HL-60 (cell line): ENCODE measurements at regions not wholly inside any gene's neighbourhood (a gene's known extent, or its start where the extent isn't known, plus 50 kb on each side); places are given as distances from the start of the nearest gene placed in this dataset.

Experiments
- DNase-seq, 2 experiments: peaks; one replicate each; pipeline ENCODE4 v3.0.0-alpha.2; 2010 to 2020; ENCODE audit warnings: low read depth in 1 of 2, low spot score in 1 of 2
- H3K27ac ChIP-seq: fragments of 250-450 bp; sonication (Bioruptor Pico); replicated peaks from 2 replicates; pipeline ENCODE4 v1.5.1; 2020; ENCODE audit warnings: mild to moderate bottlenecking, moderate library complexity
- H3K27me3 ChIP-seq: fragments of 250-450 bp; sonication (Bioruptor Pico); 2 replicates; pipeline ENCODE4 v1.5.1; 2021; ENCODE audit warnings: mild to moderate bottlenecking, moderate library complexity; ENCODE audit not compliant: insufficient read depth, poor library complexity, severe bottlenecking
- H3K4me3 ChIP-seq: replicated peaks from 2 replicates; pipeline ENCODE4 v1.5.1; 2011; ENCODE audit warnings: mild to moderate bottlenecking, control low read depth, low read length; ENCODE audit not compliant: insufficient read depth
- GABPA ChIP-seq: IDR thresholded peaks from 2 replicates; pipeline ENCODE4 v1.6.1; 2012; ENCODE audit warnings: low read depth
- POLR2AphosphoS5 ChIP-seq: IDR thresholded peaks from 2 replicates; pipeline ENCODE4 v1.6.1; 2012; ENCODE audit warnings: low read depth
- REST ChIP-seq: IDR thresholded peaks from 2 replicates; pipeline ENCODE4 v1.6.1; 2012; ENCODE audit warnings: low read depth; ENCODE audit not compliant: insufficient replicate concordance
- SPI1 ChIP-seq: IDR thresholded peaks from 2 replicates; pipeline ENCODE4 v1.6.1; 2012; ENCODE audit warnings: low read depth, mild to moderate bottlenecking, borderline replicate concordance
- TF ChIP-seq, protein P1 (sequence below): IDR thresholded peaks from one replicate; pipeline ENCODE4 v1.5.1; 2011; ENCODE audit warnings: low read length, control low read depth, inconsistent platforms; ENCODE audit not compliant: insufficient read depth

DNA sequence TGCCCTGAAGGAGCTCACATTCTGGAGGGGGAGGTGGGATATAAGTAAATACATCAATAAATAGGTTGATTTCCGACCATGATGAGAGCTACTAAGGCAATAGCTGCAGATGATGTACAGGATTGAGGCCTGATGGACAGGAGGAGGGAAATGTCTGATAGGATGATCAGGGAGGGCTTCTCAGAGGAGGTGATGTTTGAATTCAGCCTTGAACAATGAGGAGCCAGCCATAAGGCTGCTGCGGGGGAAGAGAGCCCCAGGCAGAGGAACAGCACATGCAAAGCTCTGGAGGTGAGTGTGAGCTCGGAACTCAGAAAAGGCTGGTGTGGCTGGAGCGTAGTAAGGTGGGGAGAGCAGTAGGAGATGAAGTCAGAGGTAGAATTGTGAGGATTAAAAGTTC lies 411.7 kb downstream of the PTPRU start:
- TF ChIP-seq, protein P1, sequence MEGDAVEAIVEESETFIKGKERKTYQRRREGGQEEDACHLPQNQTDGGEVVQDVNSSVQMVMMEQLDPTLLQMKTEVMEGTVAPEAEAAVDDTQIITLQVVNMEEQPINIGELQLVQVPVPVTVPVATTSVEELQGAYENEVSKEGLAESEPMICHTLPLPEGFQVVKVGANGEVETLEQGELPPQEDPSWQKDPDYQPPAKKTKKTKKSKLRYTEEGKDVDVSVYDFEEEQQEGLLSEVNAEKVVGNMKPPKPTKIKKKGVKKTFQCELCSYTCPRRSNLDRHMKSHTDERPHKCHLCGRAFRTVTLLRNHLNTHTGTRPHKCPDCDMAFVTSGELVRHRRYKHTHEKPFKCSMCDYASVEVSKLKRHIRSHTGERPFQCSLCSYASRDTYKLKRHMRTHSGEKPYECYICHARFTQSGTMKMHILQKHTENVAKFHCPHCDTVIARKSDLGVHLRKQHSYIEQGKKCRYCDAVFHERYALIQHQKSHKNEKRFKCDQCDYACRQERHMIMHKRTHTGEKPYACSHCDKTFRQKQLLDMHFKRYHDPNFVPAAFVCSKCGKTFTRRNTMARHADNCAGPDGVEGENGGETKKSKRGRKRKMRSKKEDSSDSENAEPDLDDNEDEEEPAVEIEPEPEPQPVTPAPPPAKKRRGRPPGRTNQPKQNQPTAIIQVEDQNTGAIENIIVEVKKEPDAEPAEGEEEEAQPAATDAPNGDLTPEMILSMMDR = no peak
- TF ChIP-seq GABPA (no peak), REST (no peak), SPI1 (no peak), POLR2AphosphoS5 (no peak)
- Histone ChIP-seq H3K4me3 (no peak overlapping the region), H3K27ac (no peak overlapping the region), H3K27me3 (no peaks in the 10 kb centered on the region)
- no peak for DNase-seq

DNA sequence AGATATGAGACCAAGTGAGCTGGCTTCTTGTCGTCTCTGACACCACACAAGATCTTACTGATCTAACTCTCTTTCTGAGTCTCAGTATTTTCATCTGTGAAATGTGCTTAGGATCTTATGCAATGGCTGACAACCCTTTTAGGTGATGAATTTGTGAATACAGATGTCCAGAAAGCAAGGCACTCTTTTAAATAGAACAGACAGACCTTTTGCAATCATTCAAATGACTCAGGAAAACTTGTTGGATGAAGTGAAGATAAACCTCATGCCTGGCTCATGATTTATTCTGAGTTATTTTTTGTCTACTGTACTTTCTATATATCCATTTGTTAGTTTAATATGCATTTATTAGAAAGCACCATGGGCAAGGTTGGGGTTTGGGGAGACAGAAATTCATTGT lies 411.3 kb downstream of the PTPRU start:
- Histone ChIP-seq H3K27me3 (no peaks in the 10 kb centered on the region), H3K27ac (no peak overlapping the region), H3K4me3 (no peak overlapping the region)
- no peak for DNase-seq
- TF ChIP-seq REST (no peak), GABPA (no peak), POLR2AphosphoS5 (no peak), SPI1 (no peak)
- TF ChIP-seq, protein P1 = no peak

GRCh38 chr1:29646161-29646775 lies 409.9 kb downstream of the PTPRU start:
- Histone ChIP-seq H3K27ac (no peak overlapping the region), H3K4me3 (no peak overlapping the region), H3K27me3 (no peaks in the 10 kb centered on the region)
- no peak for DNase-seq
- TF ChIP-seq REST = no peak
- TF ChIP-seq SPI1 = no peak
- no peak for TF ChIP-seq POLR2AphosphoS5
- no peak for TF ChIP-seq GABPA
- TF ChIP-seq, protein P1 = no peak
